GM23338 (cell line): ENCODE measurements at regions not wholly inside any gene's neighbourhood (a gene's known extent, or its start where the extent isn't known, plus 50 kb on each side); places are given as distances from the start of the nearest gene placed in this dataset.

ENCODE experiments used
- ATAC-seq: fragments of 200-7000 bp; cut with Tn5 transposase; 3 replicates; pipeline ENCODE4 v1.9.1; 2020
- DNase-seq: peaks from one replicate; pipeline ENCODE4 v3.0.0-alpha.2; 2015; ENCODE audit warnings: low spot score
- H2AFZ ChIP-seq: fragments of 200-600 bp; sonication (generic); 2 replicates; pipeline ENCODE4 v1.8.0; 2016; ENCODE audit warnings: antibody characterized with exemption, mild to moderate bottlenecking, moderate library complexity
- H3F3A ChIP-seq: fragments of 200-600 bp; sonication (generic); replicated peaks from 2 replicates; pipeline ENCODE4 v1.8.0; 2017; ENCODE audit warnings: antibody characterized with exemption, mixed run types, low read depth
- H3K27ac ChIP-seq: fragments of 200-600 bp; sonication (generic); 2 replicates; pipeline ENCODE4 v1.6.1; 2016; ENCODE audit warnings: low read depth
- H3K27me3 ChIP-seq: fragments of 200-600 bp; sonication (generic); 2 replicates; pipeline ENCODE4 v1.8.0; 2016; ENCODE audit warnings: mild to moderate bottlenecking, mixed run types, moderate library complexity; ENCODE audit not compliant: insufficient read depth
- H3K36me3 ChIP-seq: fragments of 200-600 bp; sonication (generic); 2 replicates; pipeline ENCODE4 v1.8.0; 2016; ENCODE audit warnings: mild to moderate bottlenecking; ENCODE audit not compliant: insufficient read depth
- H3K4me1 ChIP-seq: fragments of 200-600 bp; sonication (generic); 2 replicates; pipeline ENCODE4 v1.8.0; 2016; ENCODE audit warnings: mild to moderate bottlenecking, moderate library complexity; ENCODE audit not compliant: insufficient read depth
- H3K4me2 ChIP-seq: fragments of 200-600 bp; sonication (generic); 2 replicates; pipeline ENCODE4 v1.7.1; 2017; ENCODE audit warnings: mixed run types
- H3K4me3 ChIP-seq: fragments of 200-600 bp; sonication (generic); 2 replicates; pipeline ENCODE4 v1.6.1; 2016; ENCODE audit warnings: mixed run types
- H3K79me2 ChIP-seq: fragments of 200-600 bp; sonication (generic); replicated peaks from 2 replicates; pipeline ENCODE4 v1.8.0; 2017; ENCODE audit warnings: mild to moderate bottlenecking; ENCODE audit not compliant: insufficient read depth
- H3K9me2 ChIP-seq: fragments of 200-600 bp; sonication (generic); 2 replicates; pipeline ENCODE4 v1.8.0; 2017; ENCODE audit not compliant: insufficient read depth
- H4K20me1 ChIP-seq: fragments of 200-600 bp; sonication (generic); replicated peaks from 2 replicates; pipeline ENCODE4 v1.8.0; 2017; ENCODE audit warnings: mild to moderate bottlenecking; ENCODE audit not compliant: insufficient read depth
- H3K27ac Mint-ChIP-seq: 2 replicates; pipeline ENCODE4 v1.8.0; 2020; ENCODE audit warnings: inconsistent platforms, mild to moderate bottlenecking, moderate library complexity, mixed read lengths
- H3K27me3 Mint-ChIP-seq: 3 replicates; pipeline ENCODE4 v1.8.0; 2022; ENCODE audit warnings: low read depth, mild to moderate bottlenecking, moderate library complexity, mixed read lengths, inconsistent platforms; ENCODE audit not compliant: insufficient read depth, poor library complexity
- H3K36me3 Mint-ChIP-seq: 3 replicates; pipeline ENCODE4 v1.8.0; 2021; ENCODE audit warnings: low read depth, mild to moderate bottlenecking, inconsistent platforms, moderate library complexity, mixed read lengths
- H3K4me1 Mint-ChIP-seq: 3 replicates; pipeline ENCODE4 v1.8.0; 2020; ENCODE audit warnings: mild to moderate bottlenecking, inconsistent platforms, mixed read lengths
- H3K4me3 Mint-ChIP-seq: 3 replicates; pipeline ENCODE4 v1.8.0; 2021; ENCODE audit warnings: moderate library complexity, mild to moderate bottlenecking, inconsistent platforms, mixed read lengths
- H3K9me3 Mint-ChIP-seq: 3 replicates; pipeline ENCODE4 v1.8.0; 2020; ENCODE audit warnings: moderate library complexity, mild to moderate bottlenecking, inconsistent platforms, mixed read lengths
- ETS1 ChIP-seq: IDR thresholded peaks from 2 replicates; pipeline ENCODE4 v1.6.1; 2016; ENCODE audit warnings: antibody characterized with exemption
- EZH2 ChIP-seq: fragments of 200-600 bp; sonication (generic); IDR thresholded peaks from one replicate; pipeline ENCODE4 v1.8.0; 2017; ENCODE audit warnings: antibody characterized with exemption, mild to moderate bottlenecking, low read depth; ENCODE audit not compliant: unreplicated experiment
- EZH2phosphoT487 ChIP-seq: fragments of 200-600 bp; sonication (generic); IDR thresholded peaks from one replicate; pipeline ENCODE4 v1.8.1; 2018; ENCODE audit warnings: antibody characterized with exemption; ENCODE audit not compliant: unreplicated experiment
- JUNB ChIP-seq: IDR thresholded peaks from one replicate; pipeline ENCODE4 v1.6.1; 2016; ENCODE audit warnings: antibody characterized with exemption; ENCODE audit not compliant: unreplicated experiment
- NANOG ChIP-seq: IDR thresholded peaks from 2 replicates; pipeline ENCODE4 v1.6.1; 2016; ENCODE audit warnings: antibody characterized with exemption, borderline replicate concordance
- REST ChIP-seq: IDR thresholded peaks from one replicate; pipeline ENCODE4 v1.6.1; 2018; ENCODE audit warnings: antibody characterized with exemption; ENCODE audit not compliant: unreplicated experiment
- STAT1 ChIP-seq: IDR thresholded peaks from one replicate; pipeline ENCODE4 v1.6.1; 2016; ENCODE audit warnings: antibody characterized with exemption; ENCODE audit not compliant: unreplicated experiment
- ZNF114 ChIP-seq: fragments of 250-450 bp; sonication (Bioruptor Pico); IDR thresholded peaks from 2 replicates; pipeline ENCODE4 v1.5.0; 2020; ENCODE audit warnings: mild to moderate bottlenecking, moderate library complexity
- ZNF331 ChIP-seq: fragments of 250-450 bp; sonication (Bioruptor Pico); IDR thresholded peaks from 2 replicates; pipeline ENCODE4 v1.5.0; 2020; ENCODE audit warnings: low read depth, mild to moderate bottlenecking, moderate library complexity
- ZNF462 ChIP-seq: fragments of 250-450 bp; sonication (Bioruptor Pico); IDR thresholded peaks from 2 replicates; pipeline ENCODE4 v1.5.0; 2020; ENCODE audit warnings: mild to moderate bottlenecking, moderate library complexity
- TF ChIP-seq, protein P1 (sequence below), 2 experiments: fragments of 200-600 bp in 1 of 2; sonication (generic) in 1 of 2; conservative IDR thresholded peaks; 2 replicates each; pipeline versions ENCODE4 v1.5.1 to v1.6.1; 2016 to 2017; ENCODE audit warnings: antibody characterized with exemption in 2 of 2, low read depth in 2 of 2, mild to moderate bottlenecking in 2 of 2, moderate library complexity in 1 of 2

DNA sequence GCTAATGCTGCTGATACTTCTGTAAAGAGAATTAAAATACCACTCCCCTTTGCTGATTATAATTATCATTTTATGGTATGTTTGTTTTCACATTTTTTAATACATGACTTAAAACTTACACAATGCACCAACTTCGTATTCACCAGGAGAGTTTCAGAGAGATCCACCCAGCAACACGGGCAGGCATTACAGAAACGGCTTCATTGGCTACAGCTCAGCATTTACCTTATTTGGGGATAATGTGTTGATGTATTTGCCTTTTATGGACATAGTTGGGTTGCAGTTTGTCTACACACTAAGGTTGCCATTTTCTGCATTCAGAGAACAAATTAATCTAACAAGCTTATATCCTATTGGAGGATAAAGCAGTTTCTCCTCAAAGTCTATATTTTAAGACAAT lies 423.6 kb downstream of the PRDM9 start:
- Mint-ChIP-seq H3K4me3 (no peak overlapping the region), H3K27ac (no peak overlapping the region), H3K27me3 (no peaks in the 10 kb centered on the region), H3K4me1 (no peaks in the 10 kb centered on the region), H3K9me3 (peaks cover 17% of the 10 kb centered on the region), H3K36me3 (peaks cover 12% of the 10 kb centered on the region; the same call in 2 of the 3 replicates)
- Histone ChIP-seq H4K20me1 (no peaks in the 10 kb centered on the region), H3K36me3 (no peaks in the 10 kb centered on the region), H3K4me3 (no peak overlapping the region), H3K79me2 (no peaks in the 10 kb centered on the region), H3K4me2 (no peak overlapping the region), H3K9me2 (no peaks in the 10 kb centered on the region), H3K4me1 (no peaks in the 10 kb centered on the region), H3K27me3 (no peaks in the 10 kb centered on the region), H3F3A (no peaks in the 10 kb centered on the region), H3K27ac (no peak overlapping the region), H2AFZ (no peak overlapping the region)
- DNase-seq (no peak), ATAC-seq (no peak)
- TF ChIP-seq REST: no peak
- no peak for TF ChIP-seq EZH2
- no peak for TF ChIP-seq EZH2phosphoT487
- TF ChIP-seq ZNF331 (CRISPR knock-in tag): no peak
- no peak for TF ChIP-seq ETS1
- no peak for TF ChIP-seq JUNB
- no peak for TF ChIP-seq ZNF114
- TF ChIP-seq, protein P1, sequence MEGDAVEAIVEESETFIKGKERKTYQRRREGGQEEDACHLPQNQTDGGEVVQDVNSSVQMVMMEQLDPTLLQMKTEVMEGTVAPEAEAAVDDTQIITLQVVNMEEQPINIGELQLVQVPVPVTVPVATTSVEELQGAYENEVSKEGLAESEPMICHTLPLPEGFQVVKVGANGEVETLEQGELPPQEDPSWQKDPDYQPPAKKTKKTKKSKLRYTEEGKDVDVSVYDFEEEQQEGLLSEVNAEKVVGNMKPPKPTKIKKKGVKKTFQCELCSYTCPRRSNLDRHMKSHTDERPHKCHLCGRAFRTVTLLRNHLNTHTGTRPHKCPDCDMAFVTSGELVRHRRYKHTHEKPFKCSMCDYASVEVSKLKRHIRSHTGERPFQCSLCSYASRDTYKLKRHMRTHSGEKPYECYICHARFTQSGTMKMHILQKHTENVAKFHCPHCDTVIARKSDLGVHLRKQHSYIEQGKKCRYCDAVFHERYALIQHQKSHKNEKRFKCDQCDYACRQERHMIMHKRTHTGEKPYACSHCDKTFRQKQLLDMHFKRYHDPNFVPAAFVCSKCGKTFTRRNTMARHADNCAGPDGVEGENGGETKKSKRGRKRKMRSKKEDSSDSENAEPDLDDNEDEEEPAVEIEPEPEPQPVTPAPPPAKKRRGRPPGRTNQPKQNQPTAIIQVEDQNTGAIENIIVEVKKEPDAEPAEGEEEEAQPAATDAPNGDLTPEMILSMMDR (conservative IDR thresholded peaks at IDR 0.05; ENCODE audit: low read depth in 2 of 2): no peak
- no peak for TF ChIP-seq STAT1
- no peak for TF ChIP-seq NANOG
- no peak for TF ChIP-seq ZNF462 (CRISPR knock-in tag)
